Stimulated activated CD8-positive, alpha-beta memory T cell treated with anti-CD3 and anti-CD28 coated beads, Interleukin-7, amount 100 ng/mL, for 4 hours (primary cell): ENCODE measurements at regions not wholly inside any gene's neighbourhood (a gene's known extent, or its start where the extent isn't known, plus 50 kb on each side); places are given as distances from the start of the nearest gene placed in this dataset.

Experiments
- DNase-seq, 2 donors: peaks; one replicate each; pipeline ENCODE4 v3.0.0-alpha.2; 2020; ENCODE audit warnings: low read depth in 2 of 2

DNA sequence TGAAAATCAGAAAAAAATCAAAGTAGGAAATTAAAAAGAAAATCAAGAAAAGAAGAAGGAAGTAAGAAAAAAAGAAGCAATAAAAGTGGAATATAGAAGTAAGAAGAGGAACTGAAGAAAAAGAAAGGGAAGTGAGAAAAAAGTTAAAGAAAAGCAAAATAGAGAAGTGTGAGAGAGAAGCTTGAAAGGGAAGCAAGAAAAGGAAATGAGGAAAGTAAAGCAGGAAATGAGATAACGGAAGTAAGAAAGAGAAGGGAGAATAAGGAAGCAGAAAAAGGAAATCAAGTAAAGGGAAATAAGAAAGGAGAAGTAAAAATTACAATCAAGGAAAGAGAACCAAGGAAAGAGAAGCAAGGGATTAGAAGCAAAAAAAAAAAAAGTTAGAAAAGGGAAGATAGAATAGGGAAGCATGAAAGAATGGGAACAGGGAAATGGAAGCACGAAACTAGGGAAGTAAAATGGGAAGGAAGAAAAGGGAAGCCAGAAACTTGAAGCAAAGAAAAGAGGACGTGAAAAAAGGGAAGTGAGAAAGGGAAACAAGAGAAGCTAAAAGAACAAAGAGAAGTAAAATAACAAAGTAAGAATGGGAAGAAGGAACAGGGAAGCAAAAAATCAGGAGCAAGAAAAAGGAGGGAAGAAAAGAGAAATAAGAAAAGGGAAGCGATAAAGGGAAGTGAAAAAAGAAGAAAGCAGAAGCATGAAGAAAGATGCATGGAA, 243.3 kb upstream of the NCKAP5 start:
- no peak for DNase-seq

- DNase-seq = no peak
Measured at GRCh38 chr2:133812826-133813617, 244.8 kb upstream of the NCKAP5 start.

GRCh38 chr2:133814890-133815289, 246.6 kb upstream of the NCKAP5 start:
- DNase-seq = no peak

GRCh38 chr2:133816037-133816436, 247.8 kb upstream of the NCKAP5 start:
- DNase-seq = no peak

DNA sequence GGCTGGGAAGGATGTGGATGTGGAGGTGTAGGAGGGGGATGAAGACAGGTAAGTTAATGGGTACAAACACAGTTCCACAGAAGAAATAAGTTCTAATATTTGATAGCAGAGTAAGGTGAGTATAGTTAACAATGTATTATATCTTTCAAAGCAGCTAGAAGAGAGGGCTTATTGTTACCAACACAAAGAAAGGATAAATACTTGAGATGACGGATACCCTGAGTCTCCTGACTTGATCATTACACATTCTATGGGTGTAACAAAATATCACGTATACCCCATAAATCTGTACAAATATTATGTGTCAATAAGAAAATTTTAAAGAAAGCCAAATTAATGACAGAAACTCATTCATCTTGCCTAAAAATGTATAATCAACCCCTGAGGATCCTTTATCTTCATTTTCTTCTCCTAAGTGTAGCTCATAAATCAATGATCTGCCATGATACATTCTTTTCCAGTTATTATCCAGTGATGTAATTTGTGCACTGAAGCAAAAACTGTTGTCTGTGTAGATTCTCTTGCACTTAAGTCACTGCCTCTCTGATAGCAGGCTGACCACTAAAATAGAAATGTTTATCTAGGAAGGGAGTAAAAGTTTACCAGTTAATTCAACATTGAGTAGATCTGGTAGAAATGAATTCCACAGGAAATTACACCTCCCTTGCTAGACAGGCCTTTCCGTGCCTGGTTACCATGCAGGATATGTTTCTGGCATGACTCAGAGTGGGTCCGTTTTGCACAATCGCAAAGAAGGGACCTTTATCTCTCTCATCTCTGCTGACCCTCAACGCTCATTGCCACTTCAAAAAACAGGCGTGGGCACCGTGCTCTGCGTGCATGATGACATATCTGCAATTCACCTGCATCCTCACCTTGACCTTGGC, 249.7 kb upstream of the NCKAP5 start:
- no peak for DNase-seq

- DNase-seq = no peak
Measured at GRCh38 chr2:133818661-133819060, 250.4 kb upstream of the NCKAP5 start.

DNA sequence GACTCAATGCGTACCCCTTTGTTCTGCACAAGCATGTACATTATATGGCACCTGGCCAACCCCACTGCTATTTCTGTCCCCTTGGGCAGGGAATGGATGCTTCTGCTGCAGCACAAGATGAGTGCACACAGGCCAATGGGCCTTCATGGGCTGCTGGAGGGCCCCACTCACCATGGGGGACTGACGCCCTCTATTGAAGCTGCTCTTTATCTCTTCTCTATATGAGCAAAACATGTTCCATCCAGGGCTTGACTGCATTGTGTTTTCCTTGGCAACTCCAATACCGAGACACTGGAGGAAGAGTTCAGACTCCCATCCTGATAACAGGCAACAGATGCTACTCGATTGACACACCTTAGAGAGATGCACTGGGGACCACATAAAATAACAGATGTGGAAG, 251.6 kb upstream of the NCKAP5 start:
- DNase-seq = no peak

- DNase-seq = no peak
Measured at GRCh38 chr2:133821107-133821760, 253.0 kb upstream of the NCKAP5 start.

DNA sequence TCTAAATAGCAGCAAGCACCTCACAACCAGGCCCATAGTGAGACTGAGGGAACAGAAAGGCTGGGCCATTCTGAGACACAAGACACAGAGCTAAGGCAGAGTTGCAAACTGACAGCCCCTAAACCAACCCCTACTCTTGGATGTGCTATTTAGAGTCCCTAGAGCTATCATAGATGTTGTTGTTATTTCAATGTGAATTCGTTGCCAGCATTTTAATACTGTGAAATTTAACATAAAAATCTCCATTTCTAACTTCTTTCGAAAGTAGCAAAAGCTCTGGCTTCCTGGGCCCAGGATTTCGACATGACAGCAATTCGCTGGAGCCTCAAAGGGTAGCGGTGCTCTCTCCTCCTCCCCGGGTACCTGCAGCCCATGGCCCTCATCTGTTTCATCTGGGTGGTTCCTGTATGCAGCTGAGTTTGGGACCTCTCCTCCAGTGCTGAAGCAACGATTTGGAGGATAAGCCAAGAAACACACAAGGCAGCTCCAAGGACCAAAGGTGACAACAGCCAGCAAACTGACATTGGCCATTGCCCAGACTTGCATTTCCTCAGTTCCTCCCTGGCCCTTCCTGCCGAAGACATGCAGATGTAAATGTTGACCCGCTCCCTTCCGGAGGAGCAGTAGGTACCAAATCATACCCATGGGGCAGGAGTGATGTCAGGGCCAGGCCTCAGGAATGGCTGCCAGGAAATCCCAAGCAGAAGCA, 254.4 kb upstream of the NCKAP5 start:
- DNase-seq = no peak

- no peak for DNase-seq
Measured at GRCh38 chr2:133823226-133823550, 254.9 kb upstream of the NCKAP5 start.

DNA sequence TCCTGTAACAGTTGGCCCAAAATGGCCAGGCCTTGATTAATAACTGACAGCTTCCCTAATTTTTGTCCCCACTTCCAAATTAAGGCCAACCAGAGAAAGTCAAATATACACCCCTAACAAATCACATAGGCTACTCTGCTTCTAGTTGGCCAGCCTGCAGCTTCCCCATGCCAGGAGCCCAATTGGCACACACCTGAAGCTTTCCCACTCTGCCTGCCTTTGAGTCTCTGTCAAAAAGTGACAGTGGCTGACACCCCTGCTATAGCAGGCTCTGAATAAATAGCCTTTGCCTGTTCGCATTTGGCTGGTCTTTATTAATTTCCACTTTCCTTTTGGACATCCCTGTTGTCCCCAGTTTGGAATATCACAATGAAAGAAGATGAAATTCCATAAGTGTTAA, 256.6 kb upstream of the NCKAP5 start:
- no peak for DNase-seq

GRCh38 chr2:133825778-133826177, 257.5 kb upstream of the NCKAP5 start:
- no peak for DNase-seq

DNA sequence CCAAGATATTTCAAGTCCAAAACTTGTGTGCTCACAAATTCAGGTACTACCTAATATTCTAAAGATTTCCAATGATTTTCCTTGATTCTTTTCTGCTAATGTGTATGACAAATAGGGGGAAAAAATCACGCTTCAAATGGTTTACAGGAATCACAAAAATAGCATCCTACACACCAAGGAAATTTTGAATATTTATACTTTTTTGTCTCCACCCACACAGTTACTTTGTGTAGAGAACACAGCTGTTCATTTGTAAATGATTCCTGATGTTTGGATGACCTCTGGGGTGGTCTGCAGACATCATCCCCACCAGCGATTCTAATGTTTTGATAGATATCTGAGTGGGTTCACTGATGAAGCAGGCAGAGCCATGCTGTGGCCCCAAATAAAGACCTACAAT, 260.6 kb upstream of the NCKAP5 start:
- DNase-seq = no peak

GRCh38 chr2:133829450-133830020, 261.3 kb upstream of the NCKAP5 start:
- no peak for DNase-seq

- DNase-seq = no peak
Measured at GRCh38 chr2:133833746-133834145, 265.5 kb upstream of the NCKAP5 start.

- DNase-seq = no peak
Measured at GRCh38 chr2:133835821-133836619, 267.8 kb upstream of the NCKAP5 start.

DNA sequence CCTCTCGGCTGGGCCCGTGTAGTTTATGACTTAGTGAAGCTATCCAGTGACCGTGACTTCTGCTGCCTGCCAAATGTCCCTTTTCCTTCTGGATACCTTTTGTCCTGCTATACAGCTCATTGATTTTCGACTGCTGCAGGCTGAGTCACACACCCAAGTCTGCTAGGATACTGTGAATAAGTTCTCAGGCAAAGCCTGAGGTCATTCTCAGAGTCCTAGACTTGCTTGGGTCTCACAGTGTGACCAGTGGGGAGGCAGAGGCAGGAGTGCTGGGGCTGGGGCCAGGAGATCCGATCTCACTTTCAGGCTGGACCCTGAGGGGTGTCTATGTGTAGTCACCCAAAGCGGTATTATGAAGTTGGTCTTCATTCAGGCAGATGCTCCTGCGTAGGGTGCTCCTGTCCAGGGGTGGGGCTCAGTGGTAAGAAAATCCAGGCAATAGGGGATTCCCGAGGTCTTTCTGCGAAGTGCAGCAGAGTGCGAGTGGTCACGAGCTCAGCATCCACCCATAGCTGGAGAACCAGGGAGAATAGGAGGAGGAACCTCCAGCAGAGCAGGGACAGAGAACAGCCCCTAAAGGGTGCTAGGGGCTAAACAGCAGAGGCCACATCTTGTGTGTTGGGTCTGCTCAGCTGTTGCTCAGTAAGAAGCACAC, 268.6 kb upstream of the NCKAP5 start:
- no peak for DNase-seq

- no peak for DNase-seq
Measured at GRCh38 chr2:133837441-133838094, 269.3 kb upstream of the NCKAP5 start.
